SK-N-MC (cell line): ENCODE measurements at regions not wholly inside any gene's neighbourhood (a gene's known extent, or its start where the extent isn't known, plus 50 kb on each side); places are given as distances from the start of the nearest gene placed in this dataset.
A peak's percentile ranks its signal among the peaks of the same experiment; 100 is the strongest.

Experiments used
- DNase-seq: peaks from one replicate; pipeline ENCODE4 v3.0.0-alpha.2; 2011; ENCODE audit warnings: low read depth, low spot score
- H3K27ac ChIP-seq: fragments of 200-600 bp; sonication (generic); 2 replicates; pipeline ENCODE4 v1.5.1; 2016; ENCODE audit warnings: mixed run types
- H3K36me3 ChIP-seq: fragments of 200-600 bp; sonication (generic); 2 replicates; pipeline ENCODE4 v1.6.1; 2017; ENCODE audit warnings: antibody characterized with exemption, low read length, mixed read lengths; ENCODE audit not compliant: insufficient read depth
- H3K4me3 ChIP-seq: fragments of 200-600 bp; sonication (generic); 2 replicates; pipeline ENCODE4 v1.5.1; 2016
- H3K9ac ChIP-seq: fragments of 200-600 bp; sonication (generic); 2 replicates; pipeline ENCODE4 v1.8.0; 2017; ENCODE audit warnings: mixed run types, mixed read lengths; ENCODE audit not compliant: insufficient read length
- H3K9me3 ChIP-seq: fragments of 200-600 bp; sonication (generic); 2 replicates; pipeline ENCODE4 v1.6.1; 2017; ENCODE audit warnings: low read depth, mild to moderate bottlenecking, antibody characterized with exemption, low read length, moderate library complexity, mixed read lengths
- EZH2 ChIP-seq: fragments of 200-600 bp; sonication (generic); IDR thresholded peaks from one replicate; pipeline ENCODE4 v1.6.1; 2017; ENCODE audit warnings: antibody characterized with exemption
- FOXP2 ChIP-seq: optimal IDR thresholded peaks from 2 replicates; pipeline ENCODE3; 2011; ENCODE audit warnings: mild to moderate bottlenecking, moderate library complexity; ENCODE audit not compliant: insufficient read depth; ENCODE audit errors: extremely low read length, control extremely low read depth
- POLR2AphosphoS5 ChIP-seq: IDR thresholded peaks from 2 replicates; pipeline ENCODE4 v1.6.1; 2012; ENCODE audit warnings: mild to moderate bottlenecking, low read depth, low read length, borderline replicate concordance

GRCh38 chr11:23836981-23837380 lies 659.9 kb upstream of the LUZP2 start:
- H3K9me3 ChIP-seq: no peaks in the 10 kb centered on the region
- no peak for DNase-seq
- H3K36me3 ChIP-seq: no peaks in the 10 kb centered on the region
- no peak for TF ChIP-seq FOXP2
- TF ChIP-seq EZH2: no peak
- no peak for TF ChIP-seq POLR2AphosphoS5
- H3K9ac ChIP-seq: no peak overlapping the region
- H3K27ac ChIP-seq: no peak overlapping the region
- no peak overlapping the region for H3K4me3 ChIP-seq

- H3K36me3 ChIP-seq: no peaks in the 10 kb centered on the region
- TF ChIP-seq POLR2AphosphoS5 (no peak), FOXP2 (no peak), EZH2 (no peak)
- no peak for DNase-seq
These were observed 656.0 kb upstream of the LUZP2 start for GRCh38 chr11:23840872-23841271.

GRCh38 chr11:23846902-23847422 lies 649.9 kb upstream of the LUZP2 start:
- H3K4me3 ChIP-seq: no peak overlapping the region
- no peak for TF ChIP-seq POLR2AphosphoS5
- no peak for TF ChIP-seq FOXP2
- TF ChIP-seq EZH2: no peak
- H3K9ac ChIP-seq: no peak overlapping the region
- H3K36me3 ChIP-seq: no peaks in the 10 kb centered on the region
- H3K9me3 ChIP-seq: no peaks in the 10 kb centered on the region
- no peak for DNase-seq
- no peak overlapping the region for H3K27ac ChIP-seq

More at GRCh38 chr11:23840872-23841271, 656.0 kb upstream of the LUZP2 start:
- Histone ChIP-seq H3K9ac (no peak overlapping the region), H3K4me3 (no peak overlapping the region), H3K9me3 (no peaks in the 10 kb centered on the region), H3K27ac (no peak overlapping the region)

DNA sequence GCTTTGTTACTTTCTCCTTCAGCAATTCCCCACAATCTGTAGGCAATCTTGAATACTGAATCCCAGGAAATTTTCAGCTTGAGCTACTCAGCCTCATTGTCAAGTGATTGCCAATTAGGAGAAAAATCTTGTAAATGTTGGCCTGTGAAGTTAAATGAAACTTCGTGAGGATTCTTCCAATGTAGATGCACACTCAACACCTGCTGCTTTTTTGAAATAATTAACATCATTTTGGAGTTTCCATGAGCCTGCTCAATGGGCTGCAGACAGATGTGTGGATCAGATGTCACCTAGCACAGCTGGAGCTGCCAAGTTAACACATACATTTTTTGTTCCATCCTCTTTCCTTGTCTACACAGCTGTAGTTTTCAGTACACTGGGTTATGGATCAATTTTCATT lies 645.6 kb upstream of the LUZP2 start:
- Histone ChIP-seq H3K36me3 (no peaks in the 10 kb centered on the region), H3K9me3 (no peaks in the 10 kb centered on the region), H3K9ac (no peak overlapping the region), H3K4me3 (no peak overlapping the region), H3K27ac (no peak overlapping the region)
- DNase-seq: no peak
- no peak for TF ChIP-seq FOXP2

DNA sequence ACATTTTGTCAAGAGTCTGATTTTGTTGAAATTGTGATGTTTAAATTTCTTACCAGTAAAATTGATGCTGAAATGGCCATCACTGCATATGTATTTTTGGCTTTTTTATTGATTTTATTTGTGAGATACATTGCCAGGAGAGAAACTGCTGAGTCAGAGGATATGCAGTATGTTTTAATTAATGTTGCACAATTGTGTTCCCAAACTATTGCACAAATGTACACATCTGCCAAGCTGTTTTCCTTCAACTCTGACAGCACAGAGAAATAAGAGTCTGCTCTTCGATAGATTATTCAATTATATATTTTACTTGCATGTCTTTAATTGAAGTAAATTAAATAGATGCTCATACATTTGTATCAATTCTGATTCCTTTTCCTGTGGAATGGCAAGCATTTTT lies 640.2 kb upstream of the LUZP2 start:
- Histone ChIP-seq H3K9ac (no peak overlapping the region), H3K4me3 (no peak overlapping the region), H3K27ac (peak overlapping the region; percentile 11; the same call in 1 of the 2 replicates), H3K9me3 (no peaks in the 10 kb centered on the region), H3K36me3 (no peaks in the 10 kb centered on the region)
- no peak for DNase-seq
- TF ChIP-seq FOXP2 (no peak), POLR2AphosphoS5 (no peak)

- H3K27ac ChIP-seq: no peak overlapping the region
- no peak overlapping the region for H3K4me3 ChIP-seq
- no peak for DNase-seq
- TF ChIP-seq FOXP2 (no peak), EZH2 (no peak), POLR2AphosphoS5 (no peak)
- H3K36me3 ChIP-seq: no peaks in the 10 kb centered on the region
- no peaks in the 10 kb centered on the region for H3K9me3 ChIP-seq
- no peak overlapping the region for H3K9ac ChIP-seq
These were observed 637.8 kb upstream of the LUZP2 start for GRCh38 chr11:23859087-23859486.

DNA sequence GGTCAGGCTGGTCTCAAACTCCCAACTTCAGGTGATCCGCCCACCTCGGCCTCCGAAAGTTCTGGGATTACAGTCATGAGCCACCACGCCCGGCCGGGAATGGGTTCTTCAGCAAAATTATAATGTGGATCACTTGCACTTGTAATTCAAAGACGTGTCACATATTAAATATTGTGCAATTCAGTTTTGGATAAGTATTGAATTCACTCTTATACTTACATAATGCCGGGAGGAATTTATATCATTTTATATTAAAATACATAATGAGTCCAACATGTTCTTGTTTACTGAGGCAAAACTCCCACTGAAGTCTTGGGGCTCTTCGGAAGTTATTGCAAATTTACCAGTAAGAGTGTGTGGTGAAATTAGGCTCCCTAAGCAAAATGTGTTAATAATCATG lies 635.2 kb upstream of the LUZP2 start:
- no peak overlapping the region for H3K4me3 ChIP-seq
- H3K36me3 ChIP-seq: no peaks in the 10 kb centered on the region
- H3K9ac ChIP-seq: no peak overlapping the region
- DNase-seq: no peak
- no peaks in the 10 kb centered on the region for H3K9me3 ChIP-seq
- TF ChIP-seq EZH2 (no peak), POLR2AphosphoS5 (no peak), FOXP2 (no peak)
- no peak overlapping the region for H3K27ac ChIP-seq

GRCh38 chr11:23865341-23865975 lies 631.4 kb upstream of the LUZP2 start:
- DNase-seq: no peak
- no peak overlapping the region for H3K9ac ChIP-seq
- H3K4me3 ChIP-seq: no peak overlapping the region
- no peaks in the 10 kb centered on the region for H3K36me3 ChIP-seq
- no peak for TF ChIP-seq FOXP2
- TF ChIP-seq POLR2AphosphoS5: no peak
- TF ChIP-seq EZH2: no peak
- H3K9me3 ChIP-seq: no peaks in the 10 kb centered on the region
- no peak overlapping the region for H3K27ac ChIP-seq

DNA sequence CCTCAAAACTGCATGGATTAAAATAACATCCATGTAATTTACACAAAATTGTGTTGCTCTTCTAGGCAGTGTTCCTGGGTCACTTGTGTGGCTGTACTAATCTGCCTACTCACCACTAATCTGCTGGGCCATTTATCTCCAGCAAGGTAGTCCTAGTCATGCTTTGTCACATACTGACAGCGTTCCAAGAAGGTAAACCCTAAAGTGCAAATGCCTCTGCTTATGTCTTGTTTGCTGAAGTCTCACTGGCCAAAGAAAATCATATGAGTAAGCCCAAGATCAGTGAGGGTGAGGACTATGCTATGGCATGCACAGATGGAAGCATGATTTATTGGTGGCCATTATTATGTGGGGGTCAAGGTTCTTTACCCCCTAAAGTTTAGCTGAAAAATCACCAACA lies 630.2 kb upstream of the LUZP2 start:
- no peak for DNase-seq
- Histone ChIP-seq H3K27ac (no peak overlapping the region), H3K9me3 (no peaks in the 10 kb centered on the region), H3K4me3 (no peak overlapping the region), H3K9ac (no peak overlapping the region), H3K36me3 (no peaks in the 10 kb centered on the region)
- TF ChIP-seq POLR2AphosphoS5 (no peak), FOXP2 (no peak), EZH2 (no peak)

GRCh38 chr11:23869671-23870070 lies 627.2 kb upstream of the LUZP2 start:
- no peak overlapping the region for H3K9ac ChIP-seq
- no peaks in the 10 kb centered on the region for H3K36me3 ChIP-seq
- TF ChIP-seq EZH2 (no peak), FOXP2 (no peak), POLR2AphosphoS5 (no peak)
- H3K27ac ChIP-seq: no peak overlapping the region
- no peak overlapping the region for H3K4me3 ChIP-seq
- H3K9me3 ChIP-seq: no peaks in the 10 kb centered on the region
- no peak for DNase-seq
